Chondrocyte (in vitro differentiated cells): ENCODE measurements at regions not wholly inside any gene's neighbourhood (a gene's known extent, or its start where the extent isn't known, plus 50 kb on each side); places are given as distances from the start of the nearest gene placed in this dataset.

ENCODE experiments used
- DNase-seq: peaks from one replicate; pipeline ENCODE4 v3.0.0; 2021; ENCODE audit warnings: mixed read lengths, low spot score
- H3K27ac Mint-ChIP-seq: one replicate; pipeline ENCODE4 v1.8.0; 2021; ENCODE audit warnings: mild to moderate bottlenecking, moderate library complexity, mixed read lengths; ENCODE audit not compliant: unreplicated experiment
- H3K27me3 Mint-ChIP-seq: 2 replicates; pipeline ENCODE4 v1.8.0; 2021; ENCODE audit warnings: low read depth, mixed read lengths
- H3K36me3 Mint-ChIP-seq: 2 replicates; pipeline ENCODE4 v1.8.0; 2021; ENCODE audit warnings: low read depth, mixed read lengths
- H3K4me1 Mint-ChIP-seq: 2 replicates; pipeline ENCODE4 v1.8.0; 2021; ENCODE audit warnings: low read depth, mild to moderate bottlenecking, mixed read lengths
- H3K4me3 Mint-ChIP-seq: one replicate; pipeline ENCODE4 v1.8.0; 2021; ENCODE audit warnings: mild to moderate bottlenecking, moderate library complexity, mixed read lengths; ENCODE audit not compliant: unreplicated experiment
- H3K9me3 Mint-ChIP-seq: 2 replicates; pipeline ENCODE4 v1.8.0; 2021; ENCODE audit warnings: low read depth, mixed read lengths
- TF ChIP-seq, protein P1 (sequence below): fragments of 200-600 bp; sonication (generic); IDR thresholded peaks from 2 replicates; pipeline ENCODE4 v1.5.0; 2021; ENCODE audit warnings: antibody characterized with exemption, mild to moderate bottlenecking, moderate library complexity

- peak; percentile 11 for DNase-seq
- TF ChIP-seq, protein P1, sequence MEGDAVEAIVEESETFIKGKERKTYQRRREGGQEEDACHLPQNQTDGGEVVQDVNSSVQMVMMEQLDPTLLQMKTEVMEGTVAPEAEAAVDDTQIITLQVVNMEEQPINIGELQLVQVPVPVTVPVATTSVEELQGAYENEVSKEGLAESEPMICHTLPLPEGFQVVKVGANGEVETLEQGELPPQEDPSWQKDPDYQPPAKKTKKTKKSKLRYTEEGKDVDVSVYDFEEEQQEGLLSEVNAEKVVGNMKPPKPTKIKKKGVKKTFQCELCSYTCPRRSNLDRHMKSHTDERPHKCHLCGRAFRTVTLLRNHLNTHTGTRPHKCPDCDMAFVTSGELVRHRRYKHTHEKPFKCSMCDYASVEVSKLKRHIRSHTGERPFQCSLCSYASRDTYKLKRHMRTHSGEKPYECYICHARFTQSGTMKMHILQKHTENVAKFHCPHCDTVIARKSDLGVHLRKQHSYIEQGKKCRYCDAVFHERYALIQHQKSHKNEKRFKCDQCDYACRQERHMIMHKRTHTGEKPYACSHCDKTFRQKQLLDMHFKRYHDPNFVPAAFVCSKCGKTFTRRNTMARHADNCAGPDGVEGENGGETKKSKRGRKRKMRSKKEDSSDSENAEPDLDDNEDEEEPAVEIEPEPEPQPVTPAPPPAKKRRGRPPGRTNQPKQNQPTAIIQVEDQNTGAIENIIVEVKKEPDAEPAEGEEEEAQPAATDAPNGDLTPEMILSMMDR: no peak
- Mint-ChIP-seq H3K4me1 (peaks cover 53% of the 10 kb centered on the region), H3K27me3 (no peaks in the 10 kb centered on the region), H3K4me3 (no peak overlapping the region), H3K9me3 (no peaks in the 10 kb centered on the region), H3K27ac (no peak overlapping the region), H3K36me3 (no peaks in the 10 kb centered on the region)
Measured at GRCh38 chr9:89888677-89889076, 283.9 kb downstream of the GADD45G start.

DNA sequence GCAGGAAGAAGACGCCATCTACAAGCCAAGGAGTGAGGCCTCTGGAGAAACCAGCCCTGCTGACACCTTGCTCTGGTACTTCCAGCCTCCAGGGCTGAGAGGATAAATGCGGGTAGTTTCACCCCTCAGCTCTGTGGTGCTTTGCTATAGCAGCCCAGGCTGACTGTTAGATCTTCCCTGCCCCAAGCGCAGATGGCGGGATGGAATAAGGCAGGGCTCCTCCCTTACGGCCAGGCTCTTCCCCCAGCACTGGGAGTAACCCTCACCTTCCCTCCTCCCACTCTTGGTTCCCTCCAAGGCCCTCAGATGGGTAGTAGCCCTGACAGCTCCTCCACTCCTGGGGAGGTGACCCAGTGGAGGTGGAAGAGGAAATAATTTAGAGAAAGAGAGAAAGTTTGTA, 285.1 kb downstream of the GADD45G start:
- TF ChIP-seq, protein P1: no peak
- Mint-ChIP-seq H3K27me3 (no peaks in the 10 kb centered on the region), H3K27ac (no peak overlapping the region)

GRCh38 chr9:89890326-89890980, 285.6 kb downstream of the GADD45G start:
- Mint-ChIP-seq H3K4me3 (no peak overlapping the region), H3K27me3 (no peaks in the 10 kb centered on the region), H3K36me3 (no peaks in the 10 kb centered on the region), H3K4me1 (peaks cover 40% of the 10 kb centered on the region), H3K27ac (no peak overlapping the region), H3K9me3 (no peaks in the 10 kb centered on the region)
- DNase-seq: peak; percentile 63
- TF ChIP-seq, protein P1: no peak

More for the DNA sequence above, 285.1 kb downstream of the GADD45G start:
- Mint-ChIP-seq H3K36me3 (no peaks in the 10 kb centered on the region), H3K4me3 (no peak overlapping the region), H3K4me1 (peaks cover 46% of the 10 kb centered on the region), H3K9me3 (no peaks in the 10 kb centered on the region)
- peak; percentile 30 for DNase-seq

GRCh38 chr9:89891221-89891590, 286.4 kb downstream of the GADD45G start:
- H3K27ac Mint-ChIP-seq: peak overlapping the region; percentile 41
- no peaks in the 10 kb centered on the region for H3K36me3 Mint-ChIP-seq
- no peaks in the 10 kb centered on the region for H3K9me3 Mint-ChIP-seq
- no peak for DNase-seq
- H3K4me1 Mint-ChIP-seq: peaks cover 33% of the 10 kb centered on the region
- no peak overlapping the region for H3K4me3 Mint-ChIP-seq
- TF ChIP-seq, protein P1: no peak
- no peaks in the 10 kb centered on the region for H3K27me3 Mint-ChIP-seq

DNA sequence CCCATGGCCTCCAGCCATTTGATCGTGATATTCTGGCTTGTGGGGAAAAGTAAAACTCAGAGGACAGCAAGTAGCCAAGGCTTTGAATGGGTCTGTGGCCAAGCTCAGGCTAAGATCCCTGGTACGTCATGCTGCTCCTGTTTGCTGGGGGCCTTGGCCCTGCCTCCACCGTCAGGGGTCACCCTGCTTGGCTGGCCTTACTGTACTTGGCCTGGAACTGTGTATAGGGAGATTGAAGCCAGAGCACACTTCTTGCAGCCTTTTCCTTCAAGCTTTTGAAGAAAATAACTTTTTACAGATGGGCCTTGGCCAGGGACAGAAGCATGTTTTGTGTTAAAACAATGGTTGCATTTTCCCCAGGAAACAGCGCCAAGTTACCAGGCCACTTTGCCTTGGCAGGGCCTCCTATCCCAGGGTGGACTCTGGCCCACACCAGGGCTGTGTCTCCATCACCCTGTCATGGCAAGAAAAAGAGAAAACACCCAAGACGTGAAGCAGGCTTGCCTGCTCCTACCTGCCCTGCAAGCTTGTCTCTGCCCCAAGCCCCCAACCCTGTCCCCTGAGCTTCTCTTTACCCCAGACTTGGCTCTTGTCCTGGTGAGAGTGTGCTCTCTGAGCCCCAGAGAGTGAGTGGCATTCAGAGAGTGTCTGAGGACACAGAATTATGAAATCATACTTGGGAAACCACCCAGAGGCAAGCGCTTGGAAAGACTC, 286.9 kb downstream of the GADD45G start:
- Mint-ChIP-seq H3K27ac (peak overlapping the region; percentile 78), H3K4me1 (peaks cover 27% of the 10 kb centered on the region), H3K9me3 (no peaks in the 10 kb centered on the region), H3K36me3 (no peaks in the 10 kb centered on the region), H3K4me3 (no peak overlapping the region), H3K27me3 (no peaks in the 10 kb centered on the region)
- no peak for DNase-seq
- TF ChIP-seq, protein P1: no peak
